Caco-2 (cell line): ENCODE measurements at regions not wholly inside any gene's neighbourhood (a gene's known extent, or its start where the extent isn't known, plus 50 kb on each side); places are given as distances from the start of the nearest gene placed in this dataset.

Experiments
- BruUV-seq: library from RNA; stranded (reverse); fragments of 400-500 nt; replicated peaks from 2 replicates; lab custom pipeline; 2021; lab: Mats Ljungman, UMichigan
- CTCF ChIA-PET: fragments of 300-600 bp; sonication (Branson Sonifier 250); formaldehyde crosslinking; loops from one replicate; lab custom pipeline; 2022; ENCODE audit warnings: antibody characterized with exemption; lab: Charles Lee
- POLR2A ChIA-PET: fragments of 300-600 bp; sonication (Branson Sonifier 250); formaldehyde crosslinking; loops from one replicate; lab custom pipeline; 2022; ENCODE audit warnings: antibody characterized with exemption; lab: Charles Lee
- DNase-seq, 2 experiments: peaks; one replicate each; pipeline versions ENCODE4 v3.0.0 to v3.0.0-alpha.2; 2020 to 2022
- H3K27me3 ChIP-seq: replicated peaks from 2 replicates; pipeline ENCODE4 v1.6.0; 2011; ENCODE audit warnings: low read length; ENCODE audit not compliant: control insufficient read depth, insufficient read depth
- H3K36me3 ChIP-seq: 2 replicates; pipeline ENCODE4 v1.5.1; 2011; ENCODE audit warnings: low read length; ENCODE audit not compliant: control insufficient read depth, insufficient read depth
- H3K4me1 ChIP-seq: fragments of 250-450 bp; sonication (Bioruptor Pico); 2 replicates; pipeline ENCODE4 v1.5.1; 2020; ENCODE audit warnings: mild to moderate bottlenecking
- H3K4me3 ChIP-seq: 2 replicates; pipeline ENCODE4 v1.5.1; 2011; ENCODE audit warnings: low read depth, mild to moderate bottlenecking, control low read depth, low read length
- H3K9me3 ChIP-seq: fragments of 250-450 bp; sonication (Bioruptor Pico); 2 replicates; pipeline ENCODE4 v1.5.1; 2020; ENCODE audit warnings: mild to moderate bottlenecking, moderate library complexity
- H3K27ac Mint-ChIP-seq: one replicate; pipeline ENCODE4 v1.8.0; 2022; ENCODE audit warnings: mixed read lengths; ENCODE audit not compliant: unreplicated experiment
- H3K27me3 Mint-ChIP-seq: one replicate; pipeline ENCODE4 v1.8.0; 2022; ENCODE audit warnings: mixed read lengths; ENCODE audit not compliant: insufficient read depth, unreplicated experiment
- H3K36me3 Mint-ChIP-seq: one replicate; pipeline ENCODE4 v1.8.0; 2022; ENCODE audit warnings: mild to moderate bottlenecking, mixed read lengths; ENCODE audit not compliant: insufficient read depth, unreplicated experiment
- H3K4me1 Mint-ChIP-seq: one replicate; pipeline ENCODE4 v1.8.0; 2022; ENCODE audit warnings: low read depth, mixed read lengths; ENCODE audit not compliant: unreplicated experiment
- H3K4me3 Mint-ChIP-seq: one replicate; pipeline ENCODE4 v1.8.0; 2022; ENCODE audit warnings: mild to moderate bottlenecking, moderate library complexity, mixed read lengths; ENCODE audit not compliant: unreplicated experiment
- H3K9me3 Mint-ChIP-seq: one replicate; pipeline ENCODE4 v1.8.0; 2022; ENCODE audit warnings: mixed read lengths; ENCODE audit not compliant: unreplicated experiment
- CTCF ChIP-seq, 2 experiments: fragments of 200-600 bp in 1 of 2; IDR thresholded peaks; 1 replicate in 1 of 2; 2 replicates in 1 of 2; pipeline versions ENCODE4 v1.5.1 to v1.8.0; 2011 to 2022; ENCODE audit warnings: antibody characterized with exemption in 1 of 2, control low read depth in 1 of 2, inconsistent platforms in 1 of 2, low read depth in 1 of 2, low read length in 1 of 2, mild to moderate bottlenecking in 1 of 2, moderate library complexity in 1 of 2; ENCODE audit not compliant: insufficient read depth in 1 of 2, severe bottlenecking in 1 of 2, unreplicated experiment in 1 of 2
- intact Hi-C: fragments of 100-400 bp; cut with micrococcal nuclease; formaldehyde crosslinking; loops from one replicate; pipeline ENCODE4 v1.10.0; 2022; ENCODE audit not compliant: unreplicated experiment

DNA sequence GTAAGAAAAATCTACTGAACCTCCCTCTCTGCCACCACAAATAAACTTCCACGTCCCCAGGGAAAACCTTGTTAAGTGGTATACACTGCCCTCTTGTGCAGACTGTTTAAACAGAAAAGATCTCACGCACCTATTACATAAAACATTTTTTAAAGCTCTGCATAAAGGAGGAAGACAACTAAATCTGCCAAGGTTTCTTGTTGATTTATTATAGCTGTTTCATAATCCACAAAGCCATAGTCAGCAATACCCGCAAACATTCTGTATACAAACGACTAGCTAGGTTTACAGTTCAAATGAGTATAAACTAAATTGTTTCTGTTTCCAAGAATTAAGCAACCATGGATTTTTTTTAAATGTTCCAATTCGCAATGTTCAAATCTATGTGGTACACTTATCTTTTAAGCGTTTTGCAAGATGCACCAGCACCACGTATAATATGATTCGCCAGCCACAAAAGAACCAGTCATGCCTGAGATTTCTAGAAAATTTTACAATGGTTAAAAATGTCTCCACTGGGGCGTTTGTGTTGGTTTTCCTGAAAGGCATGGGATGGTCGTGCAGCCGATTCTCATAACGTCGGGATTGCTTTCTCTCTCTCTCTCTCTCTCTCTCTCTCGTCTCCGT is 164.6 kb downstream of the PRKX start:
- Histone ChIP-seq H3K4me3 (peak overlapping the region; percentile 2), H3K9me3 (no peaks in the 10 kb centered on the region), H3K36me3 (no peaks in the 10 kb centered on the region), H3K27me3 (no peaks in the 10 kb centered on the region), H3K4me1 (no peaks in the 10 kb centered on the region; the same call in 1 of the 2 replicates)
- BruUV-seq = no TSS peak
- Mint-ChIP-seq H3K4me1 (peaks cover 11% of the 10 kb centered on the region), H3K4me3 (peak overlapping the region; percentile 77), H3K36me3 (no peaks in the 10 kb centered on the region), H3K27ac (no peak overlapping the region), H3K9me3 (no peaks in the 10 kb centered on the region), H3K27me3 (no peaks in the 10 kb centered on the region)
- intact Hi-C loops = loop anchor here (5.0 kb wide), 2 partner anchors 432 to 512 kb away; no protein-coding TSS in a partner anchor
- peak in 1 of 2 experiments; percentile 13 for TF ChIP-seq CTCF (IDR thresholded peaks at IDR 0.05; ENCODE audit: insufficient read depth in 1 of 2, low read depth in 1 of 2, low read length in 1 of 2, severe bottlenecking in 1 of 2, unreplicated experiment in 1 of 2)
- CTCF ChIA-PET = interaction anchor here (0.8 kb wide), 1 partner anchor 303 kb away, joined by 3 read pairs; no protein-coding TSS in a partner anchor
- POLR2A ChIA-PET = no interaction called here
- no peak for DNase-seq

- H3K4me1 ChIP-seq = no peaks in the 10 kb centered on the region; the same call in 1 of the 2 replicates
- no peak overlapping the region for H3K4me3 ChIP-seq
- no peak for DNase-seq
- H3K9me3 ChIP-seq = no peaks in the 10 kb centered on the region
- peaks cover 3% of the 10 kb centered on the region for H3K27me3 Mint-ChIP-seq
- H3K4me1 Mint-ChIP-seq = peaks cover 11% of the 10 kb centered on the region
- H3K4me3 Mint-ChIP-seq = no peak overlapping the region
- peaks cover 4% of the 10 kb centered on the region for H3K36me3 Mint-ChIP-seq
- no peaks in the 10 kb centered on the region for H3K27me3 ChIP-seq
- TF ChIP-seq CTCF (IDR thresholded peaks at IDR 0.05; ENCODE audit: insufficient read depth in 1 of 2, low read depth in 1 of 2, low read length in 1 of 2, severe bottlenecking in 1 of 2, unreplicated experiment in 1 of 2) = no peak
- BruUV-seq = no TSS peak
- no peaks in the 10 kb centered on the region for H3K9me3 Mint-ChIP-seq
- H3K27ac Mint-ChIP-seq = no peak overlapping the region
- ChIA-PET POLR2A (no interaction called here), CTCF (no interaction called here)
- intact Hi-C loops = loop anchor here (5.0 kb wide), 2 partner anchors 429 to 509 kb away; no protein-coding TSS in a partner anchor
- H3K36me3 ChIP-seq = no peaks in the 10 kb centered on the region
Measured at GRCh38 chrX:3545901-3546300, 167.5 kb downstream of the PRKX start.

DNA sequence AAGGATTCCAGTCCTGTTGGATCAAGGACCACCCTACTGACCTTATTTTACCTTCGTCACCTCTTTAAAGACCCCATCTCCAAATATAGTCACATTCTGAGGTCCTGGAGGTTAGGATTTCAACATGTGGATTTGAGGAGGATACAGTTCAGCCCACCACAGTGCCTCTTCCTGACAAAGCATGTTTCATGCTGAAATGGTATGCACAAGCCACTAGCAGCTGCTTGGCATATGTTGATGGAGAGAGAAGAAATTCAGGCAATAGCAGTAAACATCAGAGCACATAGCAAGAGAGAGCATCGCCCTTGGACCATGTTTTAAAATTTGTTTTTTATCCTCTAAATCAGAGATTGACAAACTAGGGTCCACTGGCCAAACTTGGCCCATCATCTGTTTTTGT is 172.1 kb downstream of the PRKX start:
- no peak for TF ChIP-seq CTCF (IDR thresholded peaks at IDR 0.05; ENCODE audit: insufficient read depth in 1 of 2, low read depth in 1 of 2, low read length in 1 of 2, severe bottlenecking in 1 of 2, unreplicated experiment in 1 of 2)
- no peaks in the 10 kb centered on the region for H3K4me1 Mint-ChIP-seq
- ChIA-PET CTCF (no interaction called here), POLR2A (no interaction called here)
- no peaks in the 10 kb centered on the region for H3K27me3 ChIP-seq
- H3K9me3 Mint-ChIP-seq = peaks cover 3% of the 10 kb centered on the region
- no peak overlapping the region for H3K4me3 Mint-ChIP-seq
- H3K36me3 ChIP-seq = no peaks in the 10 kb centered on the region
- H3K9me3 ChIP-seq = no peaks in the 10 kb centered on the region
- no peak overlapping the region for H3K27ac Mint-ChIP-seq
- no peak overlapping the region for H3K4me3 ChIP-seq
- intact Hi-C loops = no loop called here
- H3K27me3 Mint-ChIP-seq = peaks cover 3% of the 10 kb centered on the region
- DNase-seq = no peak
- H3K36me3 Mint-ChIP-seq = peaks cover 4% of the 10 kb centered on the region
- no peaks in the 10 kb centered on the region for H3K4me1 ChIP-seq
- BruUV-seq = no TSS peak
